Brain microvascular endothelial cell (primary cell): ENCODE measurements at regions not wholly inside any gene's neighbourhood (a gene's known extent, or its start where the extent isn't known, plus 50 kb on each side); places are given as distances from the start of the nearest gene placed in this dataset.

Experiments used
- DNase-seq: peaks from one replicate; pipeline ENCODE4 v3.0.0-alpha.2; 2020
- H3K27ac ChIP-seq: fragments of 250-450 bp; sonication (Bioruptor Pico); 2 replicates; pipeline ENCODE4 v1.5.1; 2020; ENCODE audit warnings: mild to moderate bottlenecking, moderate library complexity
- H3K27me3 ChIP-seq: fragments of 250-450 bp; sonication (Bioruptor Pico); replicated peaks from 2 replicates; pipeline ENCODE4 v1.5.1; 2020; ENCODE audit warnings: mild to moderate bottlenecking
- H3K36me3 ChIP-seq: fragments of 250-450 bp; sonication (Bioruptor Pico); replicated peaks from 2 replicates; pipeline ENCODE4 v1.5.1; 2020; ENCODE audit warnings: mild to moderate bottlenecking
- H3K4me3 ChIP-seq: 2 replicates; pipeline ENCODE4 v1.5.1; 2011; ENCODE audit warnings: low read depth, mild to moderate bottlenecking, control low read depth, low read length, moderate library complexity
- CTCF ChIP-seq: IDR thresholded peaks from 2 replicates; pipeline ENCODE4 v1.5.1; 2011; ENCODE audit warnings: low read depth, mild to moderate bottlenecking, moderate library complexity, low read length, control low read depth, inconsistent platforms; ENCODE audit errors: missing control alignments
- in situ Hi-C: cut with HindIII; loops from 2 replicates; pipeline ENCODE4 v1.10.0; 2017; ENCODE audit warnings: low sequenced_read_pairs, low pct_ligation_motif_present

GRCh38 chr6:85996034-85996375 is 353.3 kb upstream of the SYNCRIP start:
- Histone ChIP-seq H3K4me3 (no peak overlapping the region), H3K36me3 (no peaks in the 10 kb centered on the region), H3K27me3 (no peaks in the 10 kb centered on the region), H3K27ac (no peak overlapping the region)
- DNase-seq = no peak
- no peak for TF ChIP-seq CTCF
- in situ Hi-C loops = no loop called here

GRCh38 chr6:85995339-85996033 is 352.8 kb upstream of the SYNCRIP start:
- Histone ChIP-seq H3K27me3 (no peaks in the 10 kb centered on the region), H3K27ac (no peak overlapping the region), H3K36me3 (no peaks in the 10 kb centered on the region), H3K4me3 (no peak overlapping the region)
- no peak for DNase-seq
- in situ Hi-C loops = no loop called here
- no peak for TF ChIP-seq CTCF

GRCh38 chr6:85986681-85987080 is 344.0 kb upstream of the SYNCRIP start:
- in situ Hi-C loops = no loop called here
- no peak overlapping the region for H3K4me3 ChIP-seq
- no peak overlapping the region for H3K27ac ChIP-seq
- no peaks in the 10 kb centered on the region for H3K27me3 ChIP-seq
- no peaks in the 10 kb centered on the region for H3K36me3 ChIP-seq
- TF ChIP-seq CTCF = no peak
- DNase-seq = no peak

- Histone ChIP-seq H3K4me3 (no peak overlapping the region), H3K27ac (no peak overlapping the region), H3K27me3 (no peaks in the 10 kb centered on the region), H3K36me3 (no peaks in the 10 kb centered on the region)
- in situ Hi-C loops = no loop called here
- DNase-seq = no peak
- TF ChIP-seq CTCF = no peak
Observed at GRCh38 chr6:85983032-85983659, 340.5 kb upstream of the SYNCRIP start.

GRCh38 chr6:85977661-85978060 is 335.0 kb upstream of the SYNCRIP start:
- in situ Hi-C loops = no loop called here
- DNase-seq = no peak
- no peaks in the 10 kb centered on the region for H3K27me3 ChIP-seq
- no peak overlapping the region for H3K4me3 ChIP-seq
- no peaks in the 10 kb centered on the region for H3K36me3 ChIP-seq
- no peak for TF ChIP-seq CTCF
- H3K27ac ChIP-seq = no peak overlapping the region

GRCh38 chr6:85975957-85976356 is 333.3 kb upstream of the SYNCRIP start:
- H3K27ac ChIP-seq = no peak overlapping the region
- H3K4me3 ChIP-seq = no peak overlapping the region
- no peak for TF ChIP-seq CTCF
- H3K27me3 ChIP-seq = no peaks in the 10 kb centered on the region
- no peaks in the 10 kb centered on the region for H3K36me3 ChIP-seq
- in situ Hi-C loops = no loop called here
- no peak for DNase-seq
